DMS114 treated with DMSO at 0.1 percent for 48 hours (cell line): ENCODE measurements at regions not wholly inside any gene's neighbourhood (a gene's known extent, or its start where the extent isn't known, plus 50 kb on each side); places are given as distances from the start of the nearest gene placed in this dataset.

ENCODE experiments used
- DNase-seq: peaks from one replicate; lab custom pipeline; 2025; ENCODE audit not compliant: unreplicated experiment; lab: John Stamatoyannopoulos, UW

DNA sequence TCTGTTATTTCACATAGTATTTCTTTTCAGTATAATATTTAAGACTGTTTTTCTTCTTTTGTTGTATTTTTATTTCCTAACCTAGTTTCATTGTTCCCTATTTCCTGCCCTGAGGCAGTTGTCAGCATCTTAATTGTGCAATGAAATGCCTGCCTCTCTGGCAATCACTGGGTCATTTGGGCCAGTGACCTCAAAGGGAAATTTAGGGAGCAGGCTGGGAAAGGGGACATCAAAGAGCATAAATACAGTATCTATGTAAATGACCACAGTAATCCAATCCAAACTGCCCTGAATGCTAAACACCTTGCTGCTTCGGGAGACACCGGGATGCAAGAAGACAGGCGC lies 147.8 kb downstream of the TLR5 start:
- no peak for DNase-seq

DNA sequence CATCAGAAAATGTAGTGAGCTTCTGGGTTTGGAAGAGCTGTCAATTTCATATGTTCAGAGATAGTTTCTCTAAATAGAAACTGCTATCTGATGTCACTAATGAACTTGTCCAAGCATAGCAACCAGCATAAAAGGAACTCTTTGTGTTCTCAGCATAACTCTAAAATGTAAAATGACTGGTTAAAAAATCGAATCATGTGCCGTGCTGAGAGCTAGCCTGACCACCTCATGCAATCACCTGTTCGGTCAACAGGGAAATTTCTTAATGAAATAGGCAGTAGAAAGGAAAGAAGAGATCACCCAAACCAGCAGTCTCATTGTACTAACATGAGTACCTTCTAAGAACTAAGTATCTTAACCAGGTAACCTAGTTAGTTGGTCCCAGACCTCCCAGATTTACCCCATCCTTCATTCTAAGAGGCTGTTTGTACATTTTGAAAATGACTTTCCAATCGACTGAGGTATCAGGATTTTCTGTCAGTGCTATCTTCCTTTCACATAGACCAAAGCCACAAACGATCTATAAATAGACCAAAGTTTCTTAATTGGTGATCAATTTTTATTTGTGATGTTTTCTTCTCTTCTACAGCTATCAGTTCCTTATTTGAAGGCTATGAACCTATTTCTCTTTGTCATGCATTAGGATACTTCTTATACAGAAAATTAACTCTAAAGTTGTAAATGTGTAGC lies 147.3 kb downstream of the TLR5 start:
- DNase-seq: no peak

GRCh38 chr1:222996310-222996975 lies 146.6 kb downstream of the TLR5 start:
- no peak for DNase-seq

DNA sequence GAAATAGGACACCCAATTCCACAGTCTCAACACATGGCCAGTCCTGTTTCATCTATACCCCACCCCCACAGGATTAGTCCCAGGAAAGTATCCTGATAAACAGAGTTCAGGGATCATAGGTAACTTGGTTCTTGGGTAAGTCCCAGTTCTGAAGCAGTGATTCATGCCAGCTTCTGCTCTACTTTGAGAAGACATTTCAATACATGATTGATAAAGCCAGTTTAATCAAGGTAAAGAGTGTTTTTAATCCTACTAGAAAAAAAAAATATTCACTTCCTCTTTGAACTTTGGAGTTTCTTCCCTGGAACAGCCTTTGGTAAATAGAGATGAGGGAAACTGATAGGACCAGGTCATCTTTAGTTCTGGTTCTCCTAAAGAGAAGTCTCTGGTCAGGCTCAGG lies 142.4 kb downstream of the TLR5 start:
- DNase-seq: no peak

- DNase-seq: no peak
Measured at GRCh38 chr1:223001653-223002634, 141.1 kb downstream of the TLR5 start.

DNA sequence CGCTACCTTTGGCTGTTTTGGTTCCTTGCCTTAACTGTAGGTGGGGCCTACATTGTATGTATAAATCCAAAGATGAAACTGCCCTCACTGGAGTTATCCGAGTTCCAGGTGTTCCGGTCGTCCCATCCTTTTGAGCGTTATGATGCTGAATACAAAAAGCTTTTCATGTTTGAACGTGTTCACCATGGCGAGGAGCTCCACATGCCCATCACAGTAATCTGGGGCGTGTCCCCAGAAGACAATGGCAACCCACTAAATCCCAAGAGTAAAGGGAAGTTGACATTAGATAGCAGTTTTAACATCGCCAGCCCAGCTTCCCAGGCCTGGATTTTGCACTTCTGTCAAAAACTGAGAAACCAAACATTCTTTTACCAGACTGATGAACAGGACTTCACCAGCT lies 139.5 kb downstream of the TLR5 start:
- no peak for DNase-seq

DNA sequence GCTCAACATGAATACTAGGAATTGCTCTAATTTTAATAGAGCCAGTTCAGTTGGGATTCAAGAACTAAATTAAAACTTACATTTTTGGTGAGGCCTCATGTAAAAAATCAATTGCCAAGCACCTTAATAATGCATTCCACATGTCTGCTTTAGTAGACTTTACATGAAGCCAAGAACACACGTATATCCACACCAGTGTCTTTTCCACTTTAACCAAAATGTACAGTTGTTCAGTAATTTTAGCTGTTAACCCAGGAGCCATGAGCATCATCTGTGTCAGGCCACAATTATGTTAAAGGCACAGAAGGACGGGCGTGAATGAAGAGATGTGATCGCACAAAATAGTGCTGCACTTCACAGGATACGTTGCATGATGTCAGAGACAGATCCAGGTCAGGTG lies 136.7 kb downstream of the TLR5 start:
- DNase-seq: no peak

- no peak for DNase-seq
Measured at GRCh38 chr1:223006917-223007648, 136.0 kb downstream of the TLR5 start.

GRCh38 chr1:223007935-223008334 lies 135.1 kb downstream of the TLR5 start:
- DNase-seq: no peak

GRCh38 chr1:223008808-223009207 lies 134.2 kb downstream of the TLR5 start:
- no peak for DNase-seq

DNA sequence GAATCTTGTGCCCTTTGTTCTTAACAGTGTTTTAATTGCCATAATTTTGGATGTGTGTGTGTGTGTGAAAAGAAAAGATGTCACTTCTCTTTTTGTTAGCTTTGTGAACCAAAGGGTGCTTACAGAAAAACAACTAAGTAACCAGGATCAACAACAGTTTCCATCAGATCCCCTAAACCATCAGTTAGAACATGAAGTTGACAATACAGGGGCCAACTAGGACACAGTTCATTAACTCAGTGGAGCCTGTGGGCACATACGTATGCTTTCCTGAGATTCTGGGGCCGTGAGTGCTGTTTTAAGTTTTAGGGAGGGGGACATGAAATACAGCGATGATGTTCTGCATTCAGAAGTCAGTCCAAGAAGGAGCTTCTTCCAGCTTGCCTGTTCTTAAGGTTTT lies 133.6 kb downstream of the TLR5 start:
- no peak for DNase-seq

DNA sequence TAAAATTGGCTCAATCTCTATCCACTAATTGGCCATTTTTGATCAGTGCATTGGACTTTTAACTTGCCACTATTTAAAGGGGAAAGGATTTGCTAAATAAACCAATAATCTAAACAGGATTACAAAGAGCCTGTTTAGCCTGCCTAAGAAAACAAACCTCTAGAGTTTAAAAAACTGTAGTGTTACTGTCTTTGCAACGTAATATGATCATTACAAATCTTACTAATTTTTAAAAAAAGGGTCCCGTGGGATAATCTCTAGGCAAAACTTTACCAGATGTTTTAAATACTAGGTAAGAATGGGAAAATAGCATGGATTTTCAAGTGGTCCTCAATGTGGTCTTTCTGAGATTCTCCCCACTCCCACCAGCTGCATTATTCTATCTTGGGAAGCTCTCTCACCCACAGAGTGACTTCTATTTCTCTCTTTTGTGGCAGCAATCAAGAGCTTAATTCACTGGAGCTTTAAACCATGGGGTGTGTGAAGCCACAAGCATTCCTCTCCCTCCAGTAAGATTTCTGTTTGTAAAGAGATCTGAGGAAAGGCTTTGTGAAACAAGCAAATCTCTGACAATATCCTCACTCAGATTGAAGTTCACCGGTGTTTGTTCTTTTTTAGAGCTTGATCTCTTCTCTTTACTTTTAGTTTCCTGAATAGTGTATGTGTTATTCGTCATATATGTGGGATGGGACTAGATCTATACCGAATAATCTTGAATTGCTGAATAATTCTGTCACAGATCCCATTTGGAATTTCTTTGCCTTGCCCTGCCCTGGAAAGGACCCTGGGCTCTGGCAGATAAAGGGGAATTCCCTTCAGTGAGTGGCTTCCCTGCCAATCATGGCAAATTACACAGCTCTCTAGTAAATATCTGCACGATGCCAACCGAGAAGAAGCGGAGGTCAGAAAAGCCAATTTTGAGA lies 132.2 kb downstream of the TLR5 start:
- DNase-seq: no peak

DNA sequence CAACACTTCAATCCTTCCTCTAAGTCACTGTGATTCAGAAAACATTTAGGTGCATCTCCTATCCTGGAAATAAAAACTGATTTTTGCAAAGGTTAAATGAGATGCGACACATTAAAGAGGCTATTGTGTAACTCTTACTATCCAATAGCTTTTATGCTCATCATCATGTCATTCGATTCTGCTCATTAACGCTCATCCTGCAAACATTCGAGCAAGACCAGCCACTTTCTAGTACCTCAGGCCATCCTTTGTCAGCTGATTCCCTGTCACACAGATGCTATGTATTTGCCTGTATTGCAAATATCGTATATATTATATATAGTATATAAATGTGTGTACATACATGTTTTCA lies 131.6 kb downstream of the TLR5 start:
- no peak for DNase-seq

DNA sequence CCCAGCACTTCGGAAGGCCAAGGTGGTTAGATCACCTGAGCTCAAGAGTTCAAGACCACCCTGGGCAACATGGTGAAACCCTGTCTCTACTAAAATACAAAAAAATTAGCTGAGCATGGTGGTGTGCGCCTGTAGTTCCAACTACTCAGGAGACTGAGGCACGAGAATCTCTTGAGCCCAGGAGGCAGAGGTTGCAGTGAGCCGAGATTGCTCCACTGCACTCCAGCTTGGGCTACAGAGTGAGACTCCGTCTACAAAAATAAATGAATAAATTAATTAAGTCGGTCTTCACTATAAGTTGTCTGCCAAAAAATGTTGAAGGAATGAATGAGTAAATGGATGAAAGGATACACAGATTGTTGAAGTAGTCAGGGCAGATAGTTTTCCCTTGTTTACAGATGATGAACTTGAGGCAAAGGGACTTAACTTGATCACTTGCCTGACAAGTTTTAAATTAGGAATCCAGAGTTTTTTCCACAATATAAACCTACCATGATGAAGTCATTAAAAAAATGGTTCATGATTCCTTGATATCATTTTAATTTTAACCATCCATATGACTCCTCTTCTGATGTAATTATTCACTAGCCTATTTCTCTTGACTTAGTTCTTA lies 130.8 kb downstream of the TLR5 start:
- DNase-seq: no peak

DNA sequence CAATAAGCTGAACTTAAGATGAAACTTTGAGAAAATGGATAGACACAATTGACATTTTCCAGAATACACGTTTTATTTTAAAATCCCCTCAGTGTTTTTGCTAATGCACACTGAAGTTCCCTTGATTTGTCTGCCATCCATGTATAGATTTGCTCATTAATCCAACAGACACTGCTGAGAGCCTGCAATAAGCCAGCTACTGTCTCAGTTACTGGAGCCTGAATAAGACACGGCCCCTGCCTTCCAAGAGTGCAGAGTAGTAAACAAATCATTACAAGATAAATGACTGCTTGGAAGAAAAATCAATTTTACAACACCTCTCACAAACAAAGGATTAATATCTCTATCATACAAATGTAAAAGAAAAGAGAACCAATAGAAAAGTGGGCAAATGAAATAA lies 130.1 kb downstream of the TLR5 start:
- DNase-seq: no peak

DNA sequence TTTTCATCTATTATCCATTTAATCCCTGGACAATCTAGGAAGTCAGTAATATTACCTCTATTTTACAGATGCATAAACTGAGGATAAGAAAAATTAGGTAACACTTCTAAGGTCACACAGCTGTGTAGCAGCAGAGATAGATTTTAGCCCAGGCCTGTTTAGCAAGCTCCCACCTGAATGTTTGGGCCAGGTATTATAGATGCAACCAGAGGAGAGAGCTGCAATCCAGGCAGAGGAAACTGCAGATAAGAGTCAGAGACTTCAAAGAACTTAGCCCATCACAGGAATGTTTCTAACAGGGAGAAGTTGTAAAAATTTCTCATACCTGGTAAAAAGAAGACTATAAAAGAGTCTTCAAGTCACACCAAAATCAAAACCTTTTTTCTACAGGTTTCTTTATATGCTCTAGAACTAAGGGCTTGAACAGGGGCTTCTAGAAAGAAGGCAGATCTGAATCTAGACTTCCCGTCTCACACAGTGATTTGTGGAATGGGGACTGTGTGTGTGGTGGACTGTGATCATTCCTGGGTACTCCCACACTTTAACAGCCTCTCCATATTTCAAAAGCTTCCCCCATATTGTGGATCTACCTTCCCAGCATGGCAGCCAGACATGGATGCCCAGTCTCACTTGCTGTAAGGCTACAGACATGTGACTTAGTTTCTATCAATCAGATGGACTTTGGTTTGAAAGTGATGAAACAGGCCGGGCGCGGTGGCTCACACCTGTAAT lies 128.7 kb downstream of the TLR5 start:
- no peak for DNase-seq

DNA sequence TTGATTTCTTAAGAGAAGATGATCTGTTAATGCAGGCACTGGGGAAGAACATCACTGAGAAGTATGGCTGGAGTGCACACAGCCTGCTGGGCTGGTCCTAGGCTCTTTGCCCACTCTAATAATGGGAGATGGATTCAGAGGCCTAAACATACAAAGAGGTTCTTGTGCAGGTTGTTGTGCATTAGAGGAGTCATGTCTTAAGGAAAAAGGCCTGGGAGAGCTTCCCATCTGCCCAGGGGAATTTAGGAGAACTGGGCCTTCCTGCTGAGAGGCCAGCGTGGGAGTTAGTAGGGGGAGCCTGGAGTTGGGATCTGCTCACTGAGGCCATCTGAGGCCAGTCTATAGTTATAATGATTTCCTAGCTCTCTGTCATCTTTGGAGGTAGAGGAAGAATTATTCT lies 126.7 kb downstream of the TLR5 start:
- DNase-seq: no peak

GRCh38 chr1:223016890-223017289 lies 126.2 kb downstream of the TLR5 start:
- DNase-seq: no peak

DNA sequence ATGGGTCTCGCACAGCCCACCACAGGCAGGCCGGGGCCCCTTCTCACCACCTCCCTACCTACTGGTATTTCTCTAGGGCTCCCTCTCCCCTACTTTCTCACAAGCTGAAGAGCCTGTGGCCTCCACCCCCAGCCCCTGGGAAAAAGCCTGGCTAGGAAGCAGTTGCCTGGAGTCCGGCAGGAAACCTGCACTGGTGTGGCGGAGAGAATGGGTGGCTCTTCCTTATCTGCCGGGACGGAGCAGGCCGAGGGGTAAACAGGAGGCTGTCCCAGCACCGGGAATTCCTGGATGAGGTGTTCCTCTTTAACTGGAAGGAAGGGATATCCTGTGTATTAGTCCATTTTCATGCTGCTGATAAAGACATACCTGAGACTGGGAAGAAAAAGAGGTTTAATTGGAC lies 125.8 kb downstream of the TLR5 start:
- DNase-seq: no peak
